ES-I3 (cell line): ENCODE measurements at regions not wholly inside any gene's neighbourhood (a gene's known extent, or its start where the extent isn't known, plus 50 kb on each side); places are given as distances from the start of the nearest gene placed in this dataset.

Source experiments
- H3K36me3 ChIP-seq: 2 replicates; pipeline ENCODE4 v1.6.1; 2013; ENCODE audit warnings: mild to moderate bottlenecking, low read length, control low read depth, moderate library complexity; ENCODE audit not compliant: insufficient read depth
- H3K4me1 ChIP-seq: 2 replicates; pipeline ENCODE4 v1.6.1; 2013; ENCODE audit warnings: mild to moderate bottlenecking, control low read depth, low read length; ENCODE audit not compliant: insufficient read depth
- H3K9ac ChIP-seq: 2 replicates; pipeline ENCODE4 v1.6.1; 2013; ENCODE audit warnings: low read depth, mild to moderate bottlenecking, low read length, moderate library complexity
- H3K9me3 ChIP-seq: 2 replicates; pipeline ENCODE4 v1.6.1; 2013; ENCODE audit warnings: mild to moderate bottlenecking, low read length, moderate library complexity; ENCODE audit not compliant: control insufficient read depth, insufficient read depth

DNA sequence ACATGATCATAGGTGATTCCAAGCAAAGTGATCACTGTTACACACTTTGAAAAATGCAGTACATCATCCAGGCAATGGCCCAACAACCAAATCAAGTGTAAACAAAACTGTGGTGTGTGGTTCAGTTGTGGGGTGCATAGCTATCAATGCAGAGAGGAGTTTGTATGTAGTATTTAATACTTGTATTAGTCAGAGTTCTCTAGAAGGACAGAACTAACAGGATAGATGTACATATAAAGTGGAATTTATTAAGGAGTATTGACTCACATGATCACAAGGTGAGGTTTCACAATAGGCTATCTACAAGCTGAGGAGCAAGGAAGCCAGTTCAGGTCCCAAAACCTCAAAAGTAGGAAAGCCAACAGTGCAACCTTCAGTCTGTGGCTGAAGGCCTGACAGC, 249.3 kb upstream of the HTR2A start:
- H3K4me1 ChIP-seq, result 0 out of 2 replicates have a peak, but pooled peaks cover 4% of the 10 kb centered on the region
- no peaks in the 10 kb centered on the region for H3K36me3 ChIP-seq
- no peak overlapping the region for H3K9ac ChIP-seq
- H3K9me3 ChIP-seq, result no peaks in the 10 kb centered on the region

GRCh38 chr13:47144782-47145181, 247.9 kb upstream of the HTR2A start:
- H3K9ac ChIP-seq, result no peak overlapping the region
- H3K9me3 ChIP-seq, result no peaks in the 10 kb centered on the region
- no peaks in the 10 kb centered on the region for H3K36me3 ChIP-seq
- H3K4me1 ChIP-seq, result 0 out of 2 replicates have a peak, but pooled peaks cover 4% of the 10 kb centered on the region

- Histone ChIP-seq H3K36me3 (no peaks in the 10 kb centered on the region), H3K9ac (no peak overlapping the region), H3K4me1 (0 out of 2 replicates have a peak, but pooled peaks cover 1% of the 10 kb centered on the region), H3K9me3 (no peaks in the 10 kb centered on the region)
These were observed 245.3 kb upstream of the HTR2A start for GRCh38 chr13:47142105-47142504.

DNA sequence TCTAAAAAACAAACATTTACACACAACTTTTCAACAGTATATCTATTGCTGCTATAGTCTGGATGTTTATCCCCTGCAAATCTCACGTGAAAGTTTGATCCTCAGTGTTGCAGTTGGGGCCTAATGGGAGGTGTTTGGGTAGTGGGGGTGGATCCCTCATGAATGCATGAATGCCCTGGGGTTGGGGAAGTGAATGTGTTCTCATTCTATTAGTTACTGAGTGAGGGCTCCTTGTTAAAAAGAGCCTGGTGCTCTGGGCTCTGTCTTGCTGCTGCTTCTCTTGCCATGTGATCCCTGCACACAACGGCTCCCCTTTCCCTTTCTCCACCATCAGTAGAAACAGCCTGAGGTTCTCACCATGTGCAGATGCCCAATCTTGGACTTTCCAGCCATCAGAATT, 242.7 kb upstream of the HTR2A start:
- Histone ChIP-seq H3K36me3 (no peaks in the 10 kb centered on the region), H3K9ac (no peak overlapping the region), H3K4me1 (peaks cover 14% of the 10 kb centered on the region; the same call in 1 of the 2 replicates), H3K9me3 (no peaks in the 10 kb centered on the region)

GRCh38 chr13:47136504-47136941, 239.7 kb upstream of the HTR2A start:
- no peak overlapping the region for H3K9ac ChIP-seq
- no peaks in the 10 kb centered on the region for H3K9me3 ChIP-seq
- H3K36me3 ChIP-seq, result no peaks in the 10 kb centered on the region
- peaks cover 14% of the 10 kb centered on the region; the same call in 1 of the 2 replicates for H3K4me1 ChIP-seq

GRCh38 chr13:47135800-47136503, 239.1 kb upstream of the HTR2A start:
- Histone ChIP-seq H3K4me1 (peaks cover 14% of the 10 kb centered on the region; the same call in 1 of the 2 replicates), H3K9me3 (no peaks in the 10 kb centered on the region), H3K9ac (no peak overlapping the region; the same call in 1 of the 2 replicates), H3K36me3 (no peaks in the 10 kb centered on the region)

DNA sequence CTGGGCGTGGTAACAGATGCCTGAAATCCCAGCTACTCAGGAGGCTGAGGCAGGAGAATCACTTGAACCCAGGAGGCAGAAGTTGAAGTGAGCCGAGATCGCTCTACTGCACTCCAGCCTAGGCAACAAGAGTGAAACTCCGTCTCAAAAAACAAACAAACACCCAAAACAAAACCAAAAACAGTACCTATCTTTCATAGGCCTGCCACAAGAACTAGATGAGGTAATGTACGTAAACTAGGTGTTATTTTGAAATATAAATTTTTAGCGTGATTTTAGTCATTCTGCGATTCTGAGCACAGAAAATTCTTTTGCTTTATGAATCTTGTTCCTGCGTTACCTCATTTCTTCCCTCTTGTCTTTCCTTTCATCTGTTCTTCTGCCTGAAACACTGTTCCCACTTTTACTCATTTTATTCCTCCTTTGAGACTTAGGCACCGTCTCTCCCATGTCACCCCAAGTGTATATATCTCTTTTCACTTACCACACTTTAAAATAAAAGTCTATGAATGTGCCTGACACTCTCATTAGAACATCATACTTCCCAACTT, 238.2 kb upstream of the HTR2A start:
- no peak overlapping the region for H3K9ac ChIP-seq
- H3K4me1 ChIP-seq, result peaks cover 14% of the 10 kb centered on the region; the same call in 1 of the 2 replicates
- no peaks in the 10 kb centered on the region for H3K36me3 ChIP-seq
- H3K9me3 ChIP-seq, result no peaks in the 10 kb centered on the region

DNA sequence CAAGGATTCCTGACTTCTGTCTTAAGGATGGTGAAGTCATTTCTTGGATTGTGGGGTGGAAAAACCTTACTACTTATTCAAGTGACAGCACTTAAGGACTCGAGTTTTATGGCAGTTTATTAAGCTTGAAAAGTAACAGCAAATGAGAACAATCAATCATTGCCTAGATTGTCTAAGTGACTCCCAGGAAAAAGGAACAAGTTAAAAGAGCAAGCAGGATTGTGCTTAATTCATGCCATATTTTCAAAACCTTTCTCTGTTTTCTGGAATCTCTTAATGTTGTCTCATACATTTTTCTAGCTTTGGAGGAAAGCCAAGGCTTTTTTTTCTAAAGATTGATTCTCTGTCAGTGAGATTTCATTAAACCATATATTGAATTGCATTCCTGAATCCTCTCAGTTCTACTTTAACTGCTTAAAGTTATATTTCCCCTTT, 236.2 kb upstream of the HTR2A start:
- H3K9ac ChIP-seq, result no peak overlapping the region
- H3K4me1 ChIP-seq, result peaks cover 14% of the 10 kb centered on the region; the same call in 1 of the 2 replicates
- no peaks in the 10 kb centered on the region for H3K36me3 ChIP-seq
- no peaks in the 10 kb centered on the region for H3K9me3 ChIP-seq

DNA sequence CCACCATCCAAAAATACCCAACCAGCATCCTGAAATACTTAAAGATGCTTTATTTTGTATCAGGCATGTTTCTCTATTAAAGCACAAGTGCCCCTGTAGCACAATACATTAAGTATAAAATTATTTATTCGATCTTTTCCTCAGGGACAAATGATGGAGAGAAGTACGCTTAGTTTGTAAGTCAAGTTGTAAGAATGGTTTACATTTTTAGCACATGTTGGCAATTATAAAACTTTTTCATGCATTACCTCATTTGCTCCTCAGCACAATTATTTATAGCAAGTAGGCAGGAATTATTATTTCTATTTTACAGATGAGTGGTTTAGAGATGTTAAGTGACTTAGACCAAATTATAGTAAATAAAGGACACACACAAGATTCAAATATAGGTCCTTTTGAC, 232.6 kb upstream of the HTR2A start:
- Histone ChIP-seq H3K9me3 (no peaks in the 10 kb centered on the region), H3K36me3 (no peaks in the 10 kb centered on the region), H3K4me1 (no peaks in the 10 kb centered on the region), H3K9ac (no peak overlapping the region)

DNA sequence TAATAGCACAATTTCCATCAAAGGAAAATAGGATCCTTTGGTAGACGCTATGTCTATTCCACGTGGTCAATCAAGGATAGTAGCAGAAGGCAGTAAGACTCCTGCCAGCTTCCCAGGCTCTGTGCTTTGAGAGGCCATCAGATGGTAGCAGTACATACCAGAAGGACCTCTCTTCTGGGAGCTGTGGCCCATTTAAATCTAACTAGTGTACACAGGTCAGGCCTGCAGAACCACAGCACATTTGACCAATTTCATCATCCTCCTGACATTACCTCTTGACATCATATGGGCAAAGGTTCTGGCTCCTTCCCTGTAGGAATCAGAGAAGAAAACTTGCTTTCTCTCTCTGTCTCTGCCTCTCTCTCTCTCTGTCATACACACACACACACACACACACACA, 229.6 kb upstream of the HTR2A start:
- Histone ChIP-seq H3K9ac (no peak overlapping the region), H3K36me3 (no peaks in the 10 kb centered on the region), H3K9me3 (no peaks in the 10 kb centered on the region), H3K4me1 (peaks cover 3% of the 10 kb centered on the region)

GRCh38 chr13:47121092-47121763, 224.4 kb upstream of the HTR2A start:
- Histone ChIP-seq H3K4me1 (peaks cover 29% of the 10 kb centered on the region), H3K9me3 (no peaks in the 10 kb centered on the region), H3K36me3 (no peaks in the 10 kb centered on the region), H3K9ac (no peak overlapping the region)

- H3K9me3 ChIP-seq, result no peaks in the 10 kb centered on the region
- no peak overlapping the region for H3K9ac ChIP-seq
- H3K36me3 ChIP-seq, result no peaks in the 10 kb centered on the region
- H3K4me1 ChIP-seq, result peaks cover 29% of the 10 kb centered on the region
These were observed 223.4 kb upstream of the HTR2A start for GRCh38 chr13:47120282-47120681.

DNA sequence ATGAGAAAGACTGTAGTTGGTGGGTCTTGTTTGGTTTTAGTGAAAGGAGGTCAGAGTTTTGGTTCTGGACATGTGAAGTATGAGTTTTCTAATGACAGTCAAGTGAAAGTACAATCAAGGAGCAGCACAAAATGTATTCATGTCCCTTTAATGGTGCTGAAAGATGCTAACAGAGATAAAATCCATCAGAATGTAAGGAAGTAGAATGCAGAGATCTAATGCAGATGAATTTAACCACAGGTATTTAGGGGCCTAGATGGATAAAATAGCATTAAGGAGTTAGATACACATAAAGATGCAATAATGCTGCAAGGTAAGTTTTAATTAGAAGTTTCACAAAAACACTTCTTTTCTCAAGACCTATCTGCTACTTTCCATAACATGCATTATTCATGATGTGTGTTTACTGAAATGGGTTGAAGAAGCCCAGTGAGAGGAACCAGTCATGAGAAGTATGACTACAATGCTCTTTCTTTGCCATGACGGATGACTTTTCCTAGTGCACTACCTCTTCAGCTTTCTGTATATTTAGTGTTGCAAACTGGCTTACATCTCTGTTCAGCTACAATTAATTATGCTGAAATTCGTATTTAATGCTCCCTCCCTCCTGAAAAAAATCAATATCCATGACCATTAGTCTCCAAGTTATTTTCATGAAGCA, 222.9 kb upstream of the HTR2A start:
- H3K9ac ChIP-seq, result no peak overlapping the region
- H3K9me3 ChIP-seq, result no peaks in the 10 kb centered on the region
- no peaks in the 10 kb centered on the region for H3K36me3 ChIP-seq
- H3K4me1 ChIP-seq, result peaks cover 29% of the 10 kb centered on the region

- H3K4me1 ChIP-seq, result peaks cover 50% of the 10 kb centered on the region
- no peaks in the 10 kb centered on the region for H3K36me3 ChIP-seq
- H3K9me3 ChIP-seq, result no peaks in the 10 kb centered on the region
- no peak overlapping the region for H3K9ac ChIP-seq
These were observed 220.4 kb upstream of the HTR2A start for GRCh38 chr13:47117268-47117667.
